Vagina (tissue), 2 donors: ENCODE measurements at regions not wholly inside any gene's neighbourhood (a gene's known extent, or its start where the extent isn't known, plus 50 kb on each side); places are given as distances from the start of the nearest gene placed in this dataset.
"Not testable (repeated sequence)": the region's sequence is repeated elsewhere in the genome, so short reads cannot be mapped to it uniquely, and the experiment has no call there.

Experiments
- DNase-seq, 2 donors: peaks; one replicate each; pipeline ENCODE4 v3.0.0-alpha.2; 2017; ENCODE audit errors: extremely low spot score in 2 of 2
- H3K27ac ChIP-seq: fragments of 200-600 bp; sonication (generic); one replicate; pipeline ENCODE4 v1.5.1; 2019
- H3K27me3 ChIP-seq: fragments of 200-600 bp; sonication (generic); one replicate; pipeline ENCODE4 v1.5.1; 2019
- H3K36me3 ChIP-seq, 2 donors: fragments of 200-600 bp; sonication (generic); one replicate each; pipeline ENCODE4 v1.5.1; 2017 to 2019
- H3K4me1 ChIP-seq: fragments of 200-600 bp; sonication (generic); one replicate; pipeline ENCODE4 v1.5.1; 2019
- H3K4me3 ChIP-seq, 2 donors: fragments of 200-600 bp; sonication (generic); 1 replicate in 1 of 2; 2 replicates in 1 of 2; pipeline ENCODE4 v1.5.1; 2016 to 2019
- H3K9me3 ChIP-seq: fragments of 200-600 bp; sonication (generic); one replicate; pipeline ENCODE4 v1.5.1; 2019
- POLR2A ChIP-seq, 2 donors: fragments of 450-650 bp; IDR thresholded peaks; one replicate each; pipeline ENCODE4 v1.6.1; 2017; ENCODE audit warnings: antibody characterized with exemption in 2 of 2, mild to moderate bottlenecking in 2 of 2, moderate library complexity in 2 of 2
- POLR2AphosphoS5 ChIP-seq, 2 donors: sonication (generic); formaldehyde crosslinking; IDR thresholded peaks; one replicate each; pipeline ENCODE4 v1.9.0; 2017; ENCODE audit warnings: antibody characterized with exemption in 2 of 2, mild to moderate bottlenecking in 2 of 2, low read depth in 1 of 2; ENCODE audit not compliant: insufficient read depth in 1 of 2
- intact Hi-C: fragments of 100-400 bp; cut with DNase I; formaldehyde crosslinking; loops from one replicate; pipeline ENCODE4 v1.15.1; 2023
- TF ChIP-seq, protein P1 (sequence below), 3 experiments: fragments of 450-650 bp in 2 of 3; fragments of 200-600 bp in 1 of 3; sonication (generic) in 1 of 3; IDR thresholded peaks; one replicate each; pipeline ENCODE4 v1.5.1; 2017 to 2019; ENCODE audit warnings: antibody characterized with exemption in 3 of 3, mild to moderate bottlenecking in 2 of 3, moderate library complexity in 2 of 3

GRCh38 chr5:44099643-44100042 is 289.6 kb downstream of the FGF10 start:
- no peak for DNase-seq
- Histone ChIP-seq H3K4me1 (no peaks in the 10 kb centered on the region), H3K4me3 (no peak overlapping the region), H3K27me3 (no peaks in the 10 kb centered on the region), H3K9me3 (no peaks in the 10 kb centered on the region), H3K36me3 (no peaks in the 10 kb centered on the region), H3K27ac (no peak overlapping the region)
- intact Hi-C loops, result no loop called here
- TF ChIP-seq, protein P1, sequence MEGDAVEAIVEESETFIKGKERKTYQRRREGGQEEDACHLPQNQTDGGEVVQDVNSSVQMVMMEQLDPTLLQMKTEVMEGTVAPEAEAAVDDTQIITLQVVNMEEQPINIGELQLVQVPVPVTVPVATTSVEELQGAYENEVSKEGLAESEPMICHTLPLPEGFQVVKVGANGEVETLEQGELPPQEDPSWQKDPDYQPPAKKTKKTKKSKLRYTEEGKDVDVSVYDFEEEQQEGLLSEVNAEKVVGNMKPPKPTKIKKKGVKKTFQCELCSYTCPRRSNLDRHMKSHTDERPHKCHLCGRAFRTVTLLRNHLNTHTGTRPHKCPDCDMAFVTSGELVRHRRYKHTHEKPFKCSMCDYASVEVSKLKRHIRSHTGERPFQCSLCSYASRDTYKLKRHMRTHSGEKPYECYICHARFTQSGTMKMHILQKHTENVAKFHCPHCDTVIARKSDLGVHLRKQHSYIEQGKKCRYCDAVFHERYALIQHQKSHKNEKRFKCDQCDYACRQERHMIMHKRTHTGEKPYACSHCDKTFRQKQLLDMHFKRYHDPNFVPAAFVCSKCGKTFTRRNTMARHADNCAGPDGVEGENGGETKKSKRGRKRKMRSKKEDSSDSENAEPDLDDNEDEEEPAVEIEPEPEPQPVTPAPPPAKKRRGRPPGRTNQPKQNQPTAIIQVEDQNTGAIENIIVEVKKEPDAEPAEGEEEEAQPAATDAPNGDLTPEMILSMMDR (IDR thresholded peaks at IDR 0.05), result no peak
- TF ChIP-seq POLR2AphosphoS5 (IDR thresholded peaks at IDR 0.05; ENCODE audit: insufficient read depth in 1 of 2, low read depth in 1 of 2) (no peak), POLR2A (IDR thresholded peaks at IDR 0.05) (no peak)

DNA sequence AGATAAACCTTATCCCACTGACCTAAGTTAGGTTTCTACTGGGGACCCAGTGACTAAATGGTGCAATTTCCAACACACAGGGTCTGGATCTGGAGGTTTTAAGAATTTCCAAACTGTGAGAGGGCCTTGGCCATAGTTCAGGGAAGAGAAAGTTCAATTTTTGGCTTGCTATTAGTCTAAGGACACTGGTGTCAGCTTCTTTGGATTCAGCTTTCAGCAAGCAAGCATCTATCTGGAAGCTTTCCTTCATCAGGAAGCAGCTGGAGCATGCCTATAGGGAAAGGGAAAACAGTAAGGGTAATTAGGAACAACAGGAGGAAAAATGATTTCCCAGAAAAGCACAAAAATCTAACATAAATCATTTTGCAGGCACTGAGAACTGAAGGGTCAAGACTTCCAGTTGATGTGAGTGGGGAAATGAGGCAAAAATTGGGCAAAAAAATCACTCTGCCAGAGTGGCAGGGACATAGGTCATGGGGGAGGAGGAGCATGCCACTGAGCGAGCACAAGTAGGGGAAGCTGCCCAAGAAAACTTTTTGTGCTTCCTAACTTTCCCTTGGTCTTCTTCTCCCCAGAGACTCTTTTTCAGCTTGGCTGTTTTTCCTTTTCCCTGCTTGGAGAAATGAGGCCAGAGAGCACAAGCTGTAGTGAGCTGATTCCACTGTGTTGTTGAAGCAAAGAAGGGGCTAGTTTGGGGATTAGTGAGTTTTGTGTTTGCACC is 299.6 kb downstream of the FGF10 start:
- Histone ChIP-seq H3K27me3 (no peaks in the 10 kb centered on the region), H3K4me3 (no peak overlapping the region), H3K27ac (no peak overlapping the region), H3K36me3 (no peaks in the 10 kb centered on the region), H3K4me1 (no peaks in the 10 kb centered on the region), H3K9me3 (no peaks in the 10 kb centered on the region)
- no peak for DNase-seq
- intact Hi-C loops, result no loop called here
- peak in 1 of 2 donors; percentile 13 for TF ChIP-seq POLR2AphosphoS5 (IDR thresholded peaks at IDR 0.05; ENCODE audit: insufficient read depth in 1 of 2, low read depth in 1 of 2)
- TF ChIP-seq POLR2A (IDR thresholded peaks at IDR 0.05), result no peak

DNA sequence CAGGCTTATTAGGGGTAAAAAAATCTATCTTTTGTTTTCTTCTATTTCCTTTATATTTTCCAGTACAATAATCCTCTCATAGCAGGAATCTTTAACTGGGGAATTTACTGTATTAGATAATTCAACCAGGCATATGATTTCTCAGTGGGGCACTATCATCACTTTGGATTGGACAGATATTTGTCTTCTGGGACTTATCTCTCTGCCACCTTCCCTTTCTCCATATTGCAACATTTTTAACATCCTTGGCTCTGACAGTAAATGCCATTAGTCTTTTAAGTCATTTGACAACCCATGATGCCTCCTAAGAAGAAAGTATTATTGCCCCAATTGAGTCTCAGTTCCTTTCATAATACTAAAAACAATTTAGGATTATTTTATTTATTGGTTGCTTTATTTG is 304.1 kb downstream of the FGF10 start:
- H3K9me3 ChIP-seq, result no peaks in the 10 kb centered on the region
- H3K27ac ChIP-seq, result no peak overlapping the region
- intact Hi-C loops, result no loop called here
- H3K4me1 ChIP-seq, result no peaks in the 10 kb centered on the region
- H3K36me3 ChIP-seq, result no peaks in the 10 kb centered on the region
- no peaks in the 10 kb centered on the region for H3K27me3 ChIP-seq
- DNase-seq, result no peak
- TF ChIP-seq POLR2AphosphoS5 (IDR thresholded peaks at IDR 0.05; ENCODE audit: insufficient read depth in 1 of 2, low read depth in 1 of 2) (no peak), POLR2A (IDR thresholded peaks at IDR 0.05) (no peak)
- TF ChIP-seq, protein P1 (IDR thresholded peaks at IDR 0.05), result no peak
- no peak overlapping the region for H3K4me3 ChIP-seq

GRCh38 chr5:44074547-44074946 is 314.7 kb downstream of the FGF10 start:
- DNase-seq, intact Hi-C loops, H3K27ac ChIP-seq, H3K27me3 ChIP-seq, H3K36me3 ChIP-seq, H3K4me1 ChIP-seq, H3K9me3 ChIP-seq, H3K4me3 ChIP-seq: not testable (repeated sequence)

DNA sequence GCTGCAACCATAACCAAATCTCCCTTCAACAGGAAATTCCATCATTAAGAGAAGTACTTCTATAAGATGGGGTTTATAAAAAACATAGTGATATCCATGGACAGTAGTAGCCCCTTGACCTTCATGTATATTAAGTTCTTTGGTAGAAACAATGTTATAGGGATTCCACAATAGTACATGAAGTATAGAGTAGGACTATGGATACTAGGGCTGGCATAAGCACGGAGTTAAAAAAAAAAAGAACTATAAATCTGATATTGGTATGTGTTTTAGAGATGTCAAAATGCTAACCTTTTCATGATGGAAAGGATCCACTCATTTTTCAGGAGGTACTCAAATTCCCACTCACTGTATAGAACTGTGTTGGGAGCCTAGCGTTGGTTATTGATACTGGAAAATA is 337.6 kb downstream of the FGF10 start:
- no peaks in the 10 kb centered on the region for H3K27me3 ChIP-seq
- no peak overlapping the region for H3K4me3 ChIP-seq
- intact Hi-C loops, result no loop called here
- no peak overlapping the region for H3K27ac ChIP-seq
- peaks cover 4% of the 10 kb centered on the region for H3K4me1 ChIP-seq
- no peak for DNase-seq
- TF ChIP-seq, protein P1 (IDR thresholded peaks at IDR 0.05), result no peak
- TF ChIP-seq POLR2A (IDR thresholded peaks at IDR 0.05), result no peak
- no peak for TF ChIP-seq POLR2AphosphoS5 (IDR thresholded peaks at IDR 0.05; ENCODE audit: insufficient read depth in 1 of 2, low read depth in 1 of 2)
- H3K36me3 ChIP-seq, result no peaks in the 10 kb centered on the region
- H3K9me3 ChIP-seq, result no peaks in the 10 kb centered on the region

DNA sequence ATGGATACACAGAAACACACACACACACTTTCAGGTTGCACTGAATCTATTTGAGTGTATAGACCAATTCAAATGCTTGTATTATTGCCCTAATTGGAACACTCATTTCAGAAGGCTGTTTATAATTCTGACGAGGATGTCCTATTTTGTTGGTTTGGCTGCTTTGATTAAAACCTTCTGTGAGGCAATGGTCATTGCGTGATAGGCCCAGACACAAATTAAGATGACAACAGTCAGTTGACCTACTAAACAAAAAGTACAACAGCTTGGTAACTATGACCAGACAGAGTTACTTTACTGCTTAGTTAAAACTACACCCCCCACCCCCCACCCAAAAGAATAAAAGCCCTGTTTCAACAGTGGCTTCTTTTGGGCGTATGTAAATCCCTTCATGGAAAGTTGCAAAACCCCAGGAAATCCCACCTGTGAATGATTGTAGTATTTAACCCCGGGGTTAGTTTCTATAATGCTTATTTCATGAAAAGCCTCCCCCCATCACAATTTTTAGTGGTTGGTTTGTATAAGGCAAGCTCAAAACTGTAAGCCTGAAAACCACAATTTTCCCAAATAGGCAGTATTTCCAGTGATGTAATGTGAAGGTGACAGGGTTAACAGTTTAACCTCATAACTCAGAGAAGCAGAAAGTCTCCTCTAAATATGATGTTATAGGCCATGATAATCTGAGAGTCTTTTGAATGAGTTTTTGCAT is 340.8 kb downstream of the FGF10 start:
- H3K9me3 ChIP-seq, result no peaks in the 10 kb centered on the region
- H3K4me3 ChIP-seq, result no peak overlapping the region
- no peak for TF ChIP-seq POLR2A (IDR thresholded peaks at IDR 0.05)
- TF ChIP-seq, protein P1 (IDR thresholded peaks at IDR 0.05), result no peak
- TF ChIP-seq POLR2AphosphoS5 (IDR thresholded peaks at IDR 0.05; ENCODE audit: insufficient read depth in 1 of 2, low read depth in 1 of 2), result no peak
- H3K27me3 ChIP-seq, result no peaks in the 10 kb centered on the region
- H3K36me3 ChIP-seq, result no peaks in the 10 kb centered on the region
- no peak overlapping the region for H3K27ac ChIP-seq
- H3K4me1 ChIP-seq, result peaks cover 5% of the 10 kb centered on the region
- no peak for DNase-seq
- intact Hi-C loops, result no loop called here
